Neural cell (in vitro differentiated cells): ENCODE measurements at regions not wholly inside any gene's neighbourhood (a gene's known extent, or its start where the extent isn't known, plus 50 kb on each side); places are given as distances from the start of the nearest gene placed in this dataset.

ENCODE experiments used
- H2AFZ ChIP-seq: fragments of 200-600, 300-800 bp; sonication (generic), shearing (Covaris generic); 2 replicates; pipeline ENCODE4 v1.6.0; 2014; ENCODE audit warnings: low read depth, mild to moderate bottlenecking, antibody characterized with exemption, low read length, moderate library complexity
- H3F3A ChIP-seq: fragments of 200-600 bp; shearing (Covaris generic); 2 replicates; pipeline ENCODE4 v1.6.1; 2016; ENCODE audit warnings: mild to moderate bottlenecking, moderate library complexity, mixed read lengths, antibody characterized with exemption, low read length; ENCODE audit not compliant: insufficient read depth, poor library complexity, severe bottlenecking
- H3K27ac ChIP-seq: fragments of 200-600, 300-800 bp; sonication (generic), shearing (Covaris generic); 2 replicates; pipeline ENCODE4 v1.5.1; 2014; ENCODE audit warnings: mild to moderate bottlenecking, low read length, moderate library complexity
- H3K27me3 ChIP-seq: fragments of 300-800, 200-600 bp; sonication (generic), shearing (Covaris generic); 2 replicates; pipeline ENCODE4 v1.6.0; 2014; ENCODE audit warnings: mild to moderate bottlenecking, low read depth, low read length, moderate library complexity; ENCODE audit not compliant: insufficient read depth
- H3K36me3 ChIP-seq: fragments of 300-800, 200-600 bp; sonication (generic), shearing (Covaris generic); 2 replicates; pipeline ENCODE4 v1.5.1; 2014; ENCODE audit warnings: mild to moderate bottlenecking, antibody characterized with exemption, low read length, moderate library complexity; ENCODE audit not compliant: insufficient read depth
- H3K4me2 ChIP-seq: fragments of 300-800, 200-600 bp; sonication (generic), shearing (Covaris generic); 2 replicates; pipeline ENCODE4 v1.6.0; 2014; ENCODE audit warnings: mild to moderate bottlenecking, low read length
- H3K4me3 ChIP-seq: fragments of 300-800, 200-600 bp; sonication (generic), shearing (Covaris generic); 2 replicates; pipeline ENCODE4 v1.5.1; 2014; ENCODE audit warnings: mild to moderate bottlenecking, low read length, moderate library complexity
- H3K79me2 ChIP-seq: fragments of 200-600 bp; shearing (Covaris generic); replicated peaks from 2 replicates; pipeline ENCODE4 v1.6.0; 2014; ENCODE audit warnings: mild to moderate bottlenecking, low read length, moderate library complexity; ENCODE audit not compliant: insufficient read depth
- H3K9ac ChIP-seq: fragments of 300-800, 200-600 bp; sonication (generic), shearing (Covaris generic); 2 replicates; pipeline ENCODE4 v1.6.1; 2016; ENCODE audit warnings: mild to moderate bottlenecking, low read length, mixed read lengths
- H3K9me2 ChIP-seq: fragments of 200-600 bp; shearing (Covaris generic); 2 replicates; pipeline ENCODE4 v1.6.1; 2016; ENCODE audit warnings: mild to moderate bottlenecking, low read length, mixed read lengths; ENCODE audit not compliant: insufficient read depth
- H3K9me3 ChIP-seq: fragments of 200-600, 300-800 bp; sonication (generic), shearing (Covaris generic); 2 replicates; pipeline ENCODE4 v1.6.1; 2016; ENCODE audit warnings: mild to moderate bottlenecking, mixed run types, low read length, moderate library complexity, mixed read lengths
- H4K20me1 ChIP-seq: fragments of 200-600 bp; shearing (Covaris generic); 2 replicates; pipeline ENCODE4 v1.6.1; 2016; ENCODE audit warnings: mild to moderate bottlenecking, mixed run types; ENCODE audit not compliant: insufficient read depth
- CTCF ChIP-seq: fragments of 450-650 bp; IDR thresholded peaks from 2 replicates; pipeline ENCODE4 v1.5.1; 2014; ENCODE audit warnings: antibody characterized with exemption, mild to moderate bottlenecking, moderate library complexity; ENCODE audit not compliant: poor library complexity, severe bottlenecking
- EP300 ChIP-seq: fragments of 450-650 bp; conservative IDR thresholded peaks from 2 replicates; pipeline ENCODE4 v1.6.1; 2014; ENCODE audit warnings: antibody characterized with exemption, mild to moderate bottlenecking, moderate library complexity; ENCODE audit not compliant: poor library complexity, severe bottlenecking
- EZH2 ChIP-seq: fragments of 200-600, 300-800 bp; shearing (Covaris generic), sonication (generic); IDR thresholded peaks from 2 replicates; pipeline ENCODE4 v1.6.1; 2014; ENCODE audit warnings: antibody characterized with exemption, low read length, borderline replicate concordance, mild to moderate bottlenecking; ENCODE audit not compliant: insufficient read depth, poor library complexity, severe bottlenecking
- MXI1 ChIP-seq: fragments of 450-650 bp; conservative IDR thresholded peaks from 2 replicates; pipeline ENCODE4 v1.6.1; 2014; ENCODE audit warnings: antibody characterized with exemption, mild to moderate bottlenecking; ENCODE audit not compliant: poor library complexity, severe bottlenecking
- POLR2AphosphoS5 ChIP-seq: IDR thresholded peaks from 2 replicates; pipeline ENCODE4 v1.6.1; 2012
- RAD21 ChIP-seq: fragments of 450-650 bp; conservative IDR thresholded peaks from 2 replicates; pipeline ENCODE4 v1.6.1; 2014; ENCODE audit warnings: antibody characterized with exemption, mild to moderate bottlenecking, moderate library complexity
- REST ChIP-seq: IDR thresholded peaks from 2 replicates; pipeline ENCODE4 v1.6.1; 2012; ENCODE audit warnings: borderline replicate concordance
- SMC3 ChIP-seq: fragments of 450-650 bp; conservative IDR thresholded peaks from 2 replicates; pipeline ENCODE4 v1.6.1; 2014; ENCODE audit warnings: antibody characterized with exemption, mild to moderate bottlenecking, moderate library complexity; ENCODE audit not compliant: poor library complexity
- TAF1 ChIP-seq: IDR thresholded peaks from 2 replicates; pipeline ENCODE4 v1.6.1; 2012; ENCODE audit warnings: low read depth

GRCh38 chr15:96404560-96404959 is 74.1 kb downstream of the NR2F2 start:
- Histone ChIP-seq H4K20me1 (no peaks in the 10 kb centered on the region), H3K79me2 (no peaks in the 10 kb centered on the region), H3F3A (no peaks in the 10 kb centered on the region), H3K4me3 (no peak overlapping the region), H3K9ac (no peak overlapping the region), H3K27ac (no peak overlapping the region), H3K9me2 (no peaks in the 10 kb centered on the region), H2AFZ (no peak overlapping the region), H3K36me3 (no peaks in the 10 kb centered on the region), H3K27me3 (peaks cover 88% of the 10 kb centered on the region), H3K9me3 (no peaks in the 10 kb centered on the region), H3K4me2 (no peak overlapping the region)
- no peak for TF ChIP-seq SMC3
- TF ChIP-seq POLR2AphosphoS5: no peak
- TF ChIP-seq EP300: no peak
- TF ChIP-seq TAF1: no peak
- TF ChIP-seq REST: no peak
- no peak for TF ChIP-seq CTCF
- no peak for TF ChIP-seq MXI1
- no peak for TF ChIP-seq RAD21

- Histone ChIP-seq H3K79me2 (no peaks in the 10 kb centered on the region), H3K27ac (no peak overlapping the region), H2AFZ (no peak overlapping the region), H3K9me2 (no peaks in the 10 kb centered on the region), H3K9ac (no peak overlapping the region), H4K20me1 (no peaks in the 10 kb centered on the region), H3K4me3 (no peak overlapping the region), H3K4me2 (no peak overlapping the region), H3F3A (no peaks in the 10 kb centered on the region), H3K36me3 (no peaks in the 10 kb centered on the region), H3K27me3 (peaks cover 98% of the 10 kb centered on the region), H3K9me3 (no peaks in the 10 kb centered on the region)
- TF ChIP-seq EP300 (no peak), RAD21 (no peak), REST (no peak), SMC3 (no peak), EZH2 (no peak), CTCF (no peak), POLR2AphosphoS5 (no peak), MXI1 (no peak)
Observed at GRCh38 chr15:96406291-96406690, 75.8 kb downstream of the NR2F2 start.
